Tongue (tissue), 1 donor: ENCODE measurements at regions not wholly inside any gene's neighbourhood (a gene's known extent, or its start where the extent isn't known, plus 50 kb on each side); places are given as distances from the start of the nearest gene placed in this dataset.
A peak's percentile ranks its signal among the peaks of the same experiment; 100 is the strongest.
"Not testable (repeated sequence)": the region's sequence is repeated elsewhere in the genome, so short reads cannot be mapped to it uniquely, and the experiment has no call there.

ENCODE experiments used
- DNase-seq: peaks from one replicate; pipeline ENCODE4 v3.0.0-alpha.2; 2015

- DNase-seq = no peak
Measured at GRCh38 chr11:93902921-93903320, 52.5 kb upstream of the VSTM5 start.

GRCh38 chr11:93903989-93904388 lies 53.6 kb upstream of the VSTM5 start:
- DNase-seq = no peak

- DNase-seq = no peak
Measured at GRCh38 chr11:93904716-93905115, 54.3 kb upstream of the VSTM5 start.

GRCh38 chr11:93905384-93905783 lies 55.0 kb upstream of the VSTM5 start:
- DNase-seq = no peak

GRCh38 chr11:93906486-93906885 lies 56.1 kb upstream of the VSTM5 start:
- no peak for DNase-seq

- no peak for DNase-seq
Measured at GRCh38 chr11:93907901-93908300, 57.5 kb upstream of the VSTM5 start.

- no peak for DNase-seq
Measured at GRCh38 chr11:93908689-93909088, 58.3 kb upstream of the VSTM5 start.

- DNase-seq = no peak
Measured at GRCh38 chr11:93917673-93918072, 67.3 kb upstream of the VSTM5 start.

- DNase-seq = peak; percentile 14
Measured at GRCh38 chr11:93921695-93922468, 71.5 kb upstream of the VSTM5 start.

- no peak for DNase-seq
Measured at GRCh38 chr11:93922830-93923229, 72.4 kb upstream of the VSTM5 start.

- not testable (repeated sequence) for DNase-seq
Measured at GRCh38 chr11:93926099-93926498, 75.7 kb upstream of the VSTM5 start.

- no peak for DNase-seq
Measured at GRCh38 chr11:93929407-93929806, 79.0 kb upstream of the VSTM5 start.

GRCh38 chr11:93933230-93933629 lies 82.8 kb upstream of the VSTM5 start:
- DNase-seq = no peak

GRCh38 chr11:93935826-93936225 lies 85.3 kb upstream of the HEPHL1 start:
- no peak for DNase-seq

- DNase-seq = peak; percentile 15
Measured at GRCh38 chr11:93936460-93936859, 84.7 kb upstream of the HEPHL1 start.

- no peak for DNase-seq
Measured at GRCh38 chr11:93939084-93939760, 81.9 kb upstream of the HEPHL1 start.

- no peak for DNase-seq
Measured at GRCh38 chr11:93940395-93940794, 80.8 kb upstream of the HEPHL1 start.

- DNase-seq = no peak
Measured at GRCh38 chr11:93942176-93942575, 79.0 kb upstream of the HEPHL1 start.

- no peak for DNase-seq
Measured at GRCh38 chr11:93945596-93945995, 75.6 kb upstream of the HEPHL1 start.

GRCh38 chr11:93952082-93952780 lies 68.9 kb upstream of the HEPHL1 start:
- no peak for DNase-seq

- DNase-seq = no peak
Measured at GRCh38 chr11:93957397-93957952, 63.7 kb upstream of the HEPHL1 start.

- DNase-seq = no peak
Measured at GRCh38 chr11:93958991-93959390, 62.2 kb upstream of the HEPHL1 start.

- DNase-seq = no peak
Measured at GRCh38 chr11:93959663-93960062, 61.5 kb upstream of the HEPHL1 start.
